ENCODE measurements at regions not wholly inside any gene's neighbourhood (a gene's known extent, or its start where the extent isn't known, plus 50 kb on each side); places are given as distances from the start of the nearest gene placed in this dataset.
"Not testable (repeated sequence)": the region's sequence is repeated elsewhere in the genome, so short reads cannot be mapped to it uniquely, and the experiment has no call there.

GRCh38 chr13:38239874-38240273, 109.8 kb upstream of the UFM1 start:
- Histone ChIP-seq H3K36me3 (no peaks in the 10 kb centered on the region), H3K4me3 (no peak overlapping the region), H3K9me3 (no peaks in the 10 kb centered on the region), H3K27ac (no peak overlapping the region), H3K4me1 (no peaks in the 10 kb centered on the region), H3K27me3 (no peaks in the 10 kb centered on the region)
- DNase-seq (ENCODE audit: low spot score in 2 of 2), result no peak
- TF ChIP-seq POLR2A (IDR thresholded peaks at IDR 0.05), result no peak
- TF ChIP-seq POLR2AphosphoS5 (IDR thresholded peaks at IDR 0.05), result no peak
- no peak for TF ChIP-seq EP300 (IDR thresholded peaks at IDR 0.05)

- TF ChIP-seq POLR2AphosphoS5 (IDR thresholded peaks at IDR 0.05) (no peak), POLR2A (IDR thresholded peaks at IDR 0.05) (no peak), EP300 (IDR thresholded peaks at IDR 0.05) (no peak)
- Histone ChIP-seq H3K9me3 (no peaks in the 10 kb centered on the region), H3K27ac (no peak overlapping the region), H3K4me1 (no peaks in the 10 kb centered on the region), H3K36me3 (no peaks in the 10 kb centered on the region), H3K27me3 (no peaks in the 10 kb centered on the region), H3K4me3 (no peak overlapping the region)
- DNase-seq (ENCODE audit: low spot score in 2 of 2), result no peak
- WGBS, result 57% methylated on average over 2 of the region's 2 CpGs
Observed at GRCh38 chr13:38228322-38228721, 121.3 kb upstream of the UFM1 start.

GRCh38 chr13:38226496-38226895, 123.2 kb upstream of the UFM1 start:
- Histone ChIP-seq H3K27me3 (no peaks in the 10 kb centered on the region), H3K9me3 (no peaks in the 10 kb centered on the region), H3K27ac (no peak overlapping the region), H3K4me3 (no peak overlapping the region), H3K36me3 (no peaks in the 10 kb centered on the region), H3K4me1 (no peaks in the 10 kb centered on the region)
- DNase-seq (ENCODE audit: low spot score in 2 of 2), result no peak
- TF ChIP-seq EP300 (IDR thresholded peaks at IDR 0.05) (no peak), POLR2A (IDR thresholded peaks at IDR 0.05) (no peak), POLR2AphosphoS5 (IDR thresholded peaks at IDR 0.05) (no peak), CTCF (IDR thresholded peaks at IDR 0.05) (no peak)

- no peaks in the 10 kb centered on the region for H3K4me1 ChIP-seq
- H3K9me3 ChIP-seq, result no peaks in the 10 kb centered on the region
- no peak overlapping the region for H3K27ac ChIP-seq
- TF ChIP-seq POLR2AphosphoS5 (IDR thresholded peaks at IDR 0.05) (no peak), CTCF (IDR thresholded peaks at IDR 0.05) (no peak)
- H3K36me3 ChIP-seq, result no peaks in the 10 kb centered on the region
- WGBS, result 88% methylated on average over 1 of the region's 1 CpG
- no peak overlapping the region for H3K4me3 ChIP-seq
- H3K27me3 ChIP-seq, result no peaks in the 10 kb centered on the region
- no peak for DNase-seq (ENCODE audit: low spot score in 2 of 2)
Observed at GRCh38 chr13:38223089-38223488, 126.6 kb upstream of the UFM1 start.

- not testable (repeated sequence) for H3K9me3 ChIP-seq; H3K27me3 ChIP-seq; H3K4me3 ChIP-seq; H3K4me1 ChIP-seq; H3K36me3 ChIP-seq; H3K27ac ChIP-seq; DNase-seq (ENCODE audit: low spot score in 2 of 2)
- WGBS, result 95% methylated on average over 1 of the region's 1 CpG
Observed at GRCh38 chr13:38221120-38221519, 128.5 kb upstream of the UFM1 start.

GRCh38 chr13:38216181-38216580, 133.5 kb upstream of the UFM1 start:
- H3K4me3 ChIP-seq, result no peak overlapping the region
- 73% methylated on average over 2 of the region's 2 CpGs for WGBS
- H3K36me3 ChIP-seq, result no peaks in the 10 kb centered on the region
- TF ChIP-seq CTCF (IDR thresholded peaks at IDR 0.05), result no peak
- TF ChIP-seq POLR2A (IDR thresholded peaks at IDR 0.05), result no peak
- no peak for TF ChIP-seq EP300 (IDR thresholded peaks at IDR 0.05)
- TF ChIP-seq POLR2AphosphoS5 (IDR thresholded peaks at IDR 0.05), result no peak
- H3K27ac ChIP-seq, result no peak overlapping the region
- DNase-seq (ENCODE audit: low spot score in 2 of 2), result no peak
- H3K27me3 ChIP-seq, result no peaks in the 10 kb centered on the region
- H3K9me3 ChIP-seq, result peaks cover 6% of the 10 kb centered on the region
- no peaks in the 10 kb centered on the region for H3K4me1 ChIP-seq

- Histone ChIP-seq H3K9me3 (peaks cover 6% of the 10 kb centered on the region), H3K4me3 (no peak overlapping the region), H3K36me3 (no peaks in the 10 kb centered on the region), H3K27me3 (no peaks in the 10 kb centered on the region), H3K27ac (no peak overlapping the region), H3K4me1 (no peaks in the 10 kb centered on the region)
- no peak for DNase-seq (ENCODE audit: low spot score in 2 of 2)
- WGBS, result 88% methylated on average over 1 of the region's 1 CpG
- TF ChIP-seq POLR2A (IDR thresholded peaks at IDR 0.05), result no peak
- TF ChIP-seq POLR2AphosphoS5 (IDR thresholded peaks at IDR 0.05), result no peak
Observed at GRCh38 chr13:38213314-38213713, 136.3 kb upstream of the UFM1 start.
